ENCODE measurements at regions not wholly inside any gene's neighbourhood (a gene's known extent, or its start where the extent isn't known, plus 50 kb on each side); places are given as distances from the start of the nearest gene placed in this dataset.
"Not testable (repeated sequence)": the region's sequence is repeated elsewhere in the genome, so short reads cannot be mapped to it uniquely, and the experiment has no call there.

DNA sequence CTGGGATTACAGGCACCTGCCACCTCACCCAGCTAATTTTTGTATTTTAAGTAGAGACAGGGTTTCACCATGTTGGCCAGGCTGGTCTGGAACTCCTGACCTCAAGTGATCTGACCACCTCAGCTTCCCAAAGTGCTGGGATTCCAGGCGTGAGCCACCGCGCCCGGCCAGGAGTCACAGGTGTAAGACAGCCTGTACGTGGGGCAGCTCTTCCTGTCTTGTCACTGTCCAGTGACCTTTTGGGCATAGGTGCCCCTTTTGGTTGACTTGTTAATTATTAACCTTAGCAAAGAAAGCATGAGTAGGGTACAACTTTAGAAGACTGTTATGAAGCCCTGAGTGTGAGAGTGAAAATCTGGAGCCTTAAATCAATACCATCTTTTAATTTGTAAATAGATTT is 703.7 kb upstream of the SOX11 start:
- TF ChIP-seq, protein P1, sequence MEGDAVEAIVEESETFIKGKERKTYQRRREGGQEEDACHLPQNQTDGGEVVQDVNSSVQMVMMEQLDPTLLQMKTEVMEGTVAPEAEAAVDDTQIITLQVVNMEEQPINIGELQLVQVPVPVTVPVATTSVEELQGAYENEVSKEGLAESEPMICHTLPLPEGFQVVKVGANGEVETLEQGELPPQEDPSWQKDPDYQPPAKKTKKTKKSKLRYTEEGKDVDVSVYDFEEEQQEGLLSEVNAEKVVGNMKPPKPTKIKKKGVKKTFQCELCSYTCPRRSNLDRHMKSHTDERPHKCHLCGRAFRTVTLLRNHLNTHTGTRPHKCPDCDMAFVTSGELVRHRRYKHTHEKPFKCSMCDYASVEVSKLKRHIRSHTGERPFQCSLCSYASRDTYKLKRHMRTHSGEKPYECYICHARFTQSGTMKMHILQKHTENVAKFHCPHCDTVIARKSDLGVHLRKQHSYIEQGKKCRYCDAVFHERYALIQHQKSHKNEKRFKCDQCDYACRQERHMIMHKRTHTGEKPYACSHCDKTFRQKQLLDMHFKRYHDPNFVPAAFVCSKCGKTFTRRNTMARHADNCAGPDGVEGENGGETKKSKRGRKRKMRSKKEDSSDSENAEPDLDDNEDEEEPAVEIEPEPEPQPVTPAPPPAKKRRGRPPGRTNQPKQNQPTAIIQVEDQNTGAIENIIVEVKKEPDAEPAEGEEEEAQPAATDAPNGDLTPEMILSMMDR (IDR thresholded peaks at IDR 0.05) = not testable (repeated sequence)
- not testable (repeated sequence) for TF ChIP-seq ZFX (IDR thresholded peaks at IDR 0.05; ENCODE audit: borderline replicate concordance)
